Caco-2 (cell line): ENCODE measurements at regions not wholly inside any gene's neighbourhood (a gene's known extent, or its start where the extent isn't known, plus 50 kb on each side); places are given as distances from the start of the nearest gene placed in this dataset.
A peak's percentile ranks its signal among the peaks of the same experiment; 100 is the strongest.

ENCODE experiments used
- BruUV-seq: library from RNA; stranded (reverse); fragments of 400-500 nt; replicated peaks from 2 replicates; lab custom pipeline; 2021; lab: Mats Ljungman, UMichigan
- CTCF ChIA-PET: fragments of 300-600 bp; sonication (Branson Sonifier 250); formaldehyde crosslinking; loops from one replicate; lab custom pipeline; 2022; ENCODE audit warnings: antibody characterized with exemption; lab: Charles Lee
- POLR2A ChIA-PET: fragments of 300-600 bp; sonication (Branson Sonifier 250); formaldehyde crosslinking; loops from one replicate; lab custom pipeline; 2022; ENCODE audit warnings: antibody characterized with exemption; lab: Charles Lee
- DNase-seq, 2 experiments: peaks; one replicate each; pipeline versions ENCODE4 v3.0.0 to v3.0.0-alpha.2; 2020 to 2022
- H3K27me3 ChIP-seq: replicated peaks from 2 replicates; pipeline ENCODE4 v1.6.0; 2011; ENCODE audit warnings: low read length; ENCODE audit not compliant: control insufficient read depth, insufficient read depth
- H3K36me3 ChIP-seq: 2 replicates; pipeline ENCODE4 v1.5.1; 2011; ENCODE audit warnings: low read length; ENCODE audit not compliant: control insufficient read depth, insufficient read depth
- H3K4me1 ChIP-seq: fragments of 250-450 bp; sonication (Bioruptor Pico); 2 replicates; pipeline ENCODE4 v1.5.1; 2020; ENCODE audit warnings: mild to moderate bottlenecking
- H3K4me3 ChIP-seq: 2 replicates; pipeline ENCODE4 v1.5.1; 2011; ENCODE audit warnings: low read depth, mild to moderate bottlenecking, control low read depth, low read length
- H3K9me3 ChIP-seq: fragments of 250-450 bp; sonication (Bioruptor Pico); 2 replicates; pipeline ENCODE4 v1.5.1; 2020; ENCODE audit warnings: mild to moderate bottlenecking, moderate library complexity
- H3K27ac Mint-ChIP-seq: one replicate; pipeline ENCODE4 v1.8.0; 2022; ENCODE audit warnings: mixed read lengths; ENCODE audit not compliant: unreplicated experiment
- H3K27me3 Mint-ChIP-seq: one replicate; pipeline ENCODE4 v1.8.0; 2022; ENCODE audit warnings: mixed read lengths; ENCODE audit not compliant: insufficient read depth, unreplicated experiment
- H3K36me3 Mint-ChIP-seq: one replicate; pipeline ENCODE4 v1.8.0; 2022; ENCODE audit warnings: mild to moderate bottlenecking, mixed read lengths; ENCODE audit not compliant: insufficient read depth, unreplicated experiment
- H3K4me1 Mint-ChIP-seq: one replicate; pipeline ENCODE4 v1.8.0; 2022; ENCODE audit warnings: low read depth, mixed read lengths; ENCODE audit not compliant: unreplicated experiment
- H3K4me3 Mint-ChIP-seq: one replicate; pipeline ENCODE4 v1.8.0; 2022; ENCODE audit warnings: mild to moderate bottlenecking, moderate library complexity, mixed read lengths; ENCODE audit not compliant: unreplicated experiment
- H3K9me3 Mint-ChIP-seq: one replicate; pipeline ENCODE4 v1.8.0; 2022; ENCODE audit warnings: mixed read lengths; ENCODE audit not compliant: unreplicated experiment
- intact Hi-C: fragments of 100-400 bp; cut with micrococcal nuclease; formaldehyde crosslinking; loops from one replicate; pipeline ENCODE4 v1.10.0; 2022; ENCODE audit not compliant: unreplicated experiment
- TF ChIP-seq, protein P1 (sequence below), 2 experiments: fragments of 200-600 bp in 1 of 2; IDR thresholded peaks; 1 replicate in 1 of 2; 2 replicates in 1 of 2; pipeline versions ENCODE4 v1.5.1 to v1.8.0; 2011 to 2022; ENCODE audit warnings: antibody characterized with exemption in 1 of 2, control low read depth in 1 of 2, inconsistent platforms in 1 of 2, low read depth in 1 of 2, low read length in 1 of 2, mild to moderate bottlenecking in 1 of 2, moderate library complexity in 1 of 2; ENCODE audit not compliant: insufficient read depth in 1 of 2, severe bottlenecking in 1 of 2, unreplicated experiment in 1 of 2

DNA sequence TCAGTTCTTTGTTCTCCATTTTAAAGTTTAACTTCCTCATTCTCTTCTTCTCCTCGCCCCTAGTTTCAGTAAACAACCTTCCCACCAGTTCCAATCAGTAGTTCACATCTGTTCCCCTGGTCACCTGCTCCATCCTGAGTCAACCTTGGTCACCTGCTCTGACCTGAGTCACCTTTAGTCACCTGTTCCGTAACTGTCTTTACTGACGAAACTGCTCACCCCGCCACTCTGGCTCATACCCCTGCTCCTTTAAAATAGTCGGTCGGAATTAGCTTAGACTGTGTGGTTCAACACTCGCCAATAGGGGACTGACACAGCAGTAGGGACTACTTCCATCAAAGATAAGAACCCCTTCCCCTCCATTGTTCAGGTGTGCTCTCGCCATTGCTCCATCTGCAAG lies 76.3 kb upstream of the GPBP1 start:
- CTCF ChIA-PET, result no interaction called here

GRCh38 chr5:57102189-57102904 lies 71.5 kb upstream of the GPBP1 start:
- no TSS peak for BruUV-seq
- H3K27me3 ChIP-seq, result no peaks in the 10 kb centered on the region
- Mint-ChIP-seq H3K4me3 (no peak overlapping the region), H3K9me3 (peaks cover 16% of the 10 kb centered on the region), H3K4me1 (peaks cover 14% of the 10 kb centered on the region), H3K27ac (no peak overlapping the region), H3K27me3 (no peaks in the 10 kb centered on the region), H3K36me3 (peaks cover 4% of the 10 kb centered on the region)
- POLR2A ChIA-PET, result no interaction called here
- CTCF ChIA-PET, result no interaction called here
- peaks cover 6% of the 10 kb centered on the region; the same call in 1 of the 2 replicates for H3K9me3 ChIP-seq
- TF ChIP-seq, protein P1, sequence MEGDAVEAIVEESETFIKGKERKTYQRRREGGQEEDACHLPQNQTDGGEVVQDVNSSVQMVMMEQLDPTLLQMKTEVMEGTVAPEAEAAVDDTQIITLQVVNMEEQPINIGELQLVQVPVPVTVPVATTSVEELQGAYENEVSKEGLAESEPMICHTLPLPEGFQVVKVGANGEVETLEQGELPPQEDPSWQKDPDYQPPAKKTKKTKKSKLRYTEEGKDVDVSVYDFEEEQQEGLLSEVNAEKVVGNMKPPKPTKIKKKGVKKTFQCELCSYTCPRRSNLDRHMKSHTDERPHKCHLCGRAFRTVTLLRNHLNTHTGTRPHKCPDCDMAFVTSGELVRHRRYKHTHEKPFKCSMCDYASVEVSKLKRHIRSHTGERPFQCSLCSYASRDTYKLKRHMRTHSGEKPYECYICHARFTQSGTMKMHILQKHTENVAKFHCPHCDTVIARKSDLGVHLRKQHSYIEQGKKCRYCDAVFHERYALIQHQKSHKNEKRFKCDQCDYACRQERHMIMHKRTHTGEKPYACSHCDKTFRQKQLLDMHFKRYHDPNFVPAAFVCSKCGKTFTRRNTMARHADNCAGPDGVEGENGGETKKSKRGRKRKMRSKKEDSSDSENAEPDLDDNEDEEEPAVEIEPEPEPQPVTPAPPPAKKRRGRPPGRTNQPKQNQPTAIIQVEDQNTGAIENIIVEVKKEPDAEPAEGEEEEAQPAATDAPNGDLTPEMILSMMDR (IDR thresholded peaks at IDR 0.05; ENCODE audit: insufficient read depth in 1 of 2, low read depth in 1 of 2, low read length in 1 of 2, severe bottlenecking in 1 of 2, unreplicated experiment in 1 of 2), result no peak
- intact Hi-C loops, result no loop called here
- peaks cover 15% of the 10 kb centered on the region for H3K4me1 ChIP-seq
- H3K4me3 ChIP-seq, result no peak overlapping the region
- no peak for DNase-seq
- H3K36me3 ChIP-seq, result no peaks in the 10 kb centered on the region; the same call in 1 of the 2 replicates

More for the DNA sequence above, 76.3 kb upstream of the GPBP1 start:
- H3K4me3 ChIP-seq, result no peak overlapping the region
- H3K9me3 Mint-ChIP-seq, result peaks cover 35% of the 10 kb centered on the region
- H3K9me3 ChIP-seq, result peaks cover 9% of the 10 kb centered on the region
- no peaks in the 10 kb centered on the region for H3K36me3 ChIP-seq
- BruUV-seq, result no TSS peak
- peaks cover 23% of the 10 kb centered on the region for H3K4me1 Mint-ChIP-seq
- no peak overlapping the region for H3K4me3 Mint-ChIP-seq
- H3K36me3 Mint-ChIP-seq, result peaks cover 4% of the 10 kb centered on the region
- peaks cover 16% of the 10 kb centered on the region for H3K4me1 ChIP-seq
- no peaks in the 10 kb centered on the region for H3K27me3 ChIP-seq
- H3K27me3 Mint-ChIP-seq, result no peaks in the 10 kb centered on the region
- TF ChIP-seq, protein P1 (IDR thresholded peaks at IDR 0.05; ENCODE audit: insufficient read depth in 1 of 2, low read depth in 1 of 2, low read length in 1 of 2, severe bottlenecking in 1 of 2, unreplicated experiment in 1 of 2), result no peak
- intact Hi-C loops, result no loop called here
- H3K27ac Mint-ChIP-seq, result no peak overlapping the region
- no peak for DNase-seq
- POLR2A ChIA-PET, result no interaction called here

- no TSS peak for BruUV-seq
- ChIA-PET POLR2A (no interaction called here), CTCF (no interaction called here)
- H3K36me3 Mint-ChIP-seq, result peaks cover 4% of the 10 kb centered on the region
- intact Hi-C loops, result no loop called here
- Histone ChIP-seq H3K9me3 (peaks cover 3% of the 10 kb centered on the region; the same call in 1 of the 2 replicates), H3K36me3 (no peaks in the 10 kb centered on the region; the same call in 1 of the 2 replicates), H3K27me3 (no peaks in the 10 kb centered on the region), H3K4me1 (peaks cover 15% of the 10 kb centered on the region), H3K4me3 (no peak overlapping the region)
- H3K27ac Mint-ChIP-seq, result no peak overlapping the region
- no peaks in the 10 kb centered on the region for H3K27me3 Mint-ChIP-seq
- H3K4me1 Mint-ChIP-seq, result peaks cover 14% of the 10 kb centered on the region
- TF ChIP-seq, protein P1 (IDR thresholded peaks at IDR 0.05; ENCODE audit: insufficient read depth in 1 of 2, low read depth in 1 of 2, low read length in 1 of 2, severe bottlenecking in 1 of 2, unreplicated experiment in 1 of 2), result no peak
- no peak overlapping the region for H3K4me3 Mint-ChIP-seq
- peaks cover 11% of the 10 kb centered on the region for H3K9me3 Mint-ChIP-seq
- DNase-seq, result peak in 1 of 2 experiments; percentile 17
Measured at GRCh38 chr5:57102905-57103255, 71.0 kb upstream of the GPBP1 start.
